ENCODE measurements at regions not wholly inside any gene's neighbourhood (a gene's known extent, or its start where the extent isn't known, plus 50 kb on each side); places are given as distances from the start of the nearest gene placed in this dataset.

GRCh38 chr7:50855526-50855925 lies 72.8 kb upstream of the GRB10 start:
- no peaks in the 10 kb centered on the region for H3K4me1 ChIP-seq (ENCODE audit: insufficient read depth, low read length)
- H3K36me3 Mint-ChIP-seq: no peaks in the 10 kb centered on the region
- DNase-seq: no peak
- H3K27me3 ChIP-seq (ENCODE audit: insufficient read depth, low read length): no peaks in the 10 kb centered on the region
- H3K9me3 ChIP-seq (ENCODE audit: control insufficient read depth in 1 of 2, low read length in 2 of 2): no peaks in the 10 kb centered on the region
- POLR2A ChIA-PET (ENCODE audit: partially characterized antibody): no interaction called here
- intact Hi-C loops (cut with micrococcal nuclease): no loop called here
- no peak overlapping the region for H3K27ac Mint-ChIP-seq
- no peaks in the 10 kb centered on the region for H3K36me3 ChIP-seq (ENCODE audit: insufficient read depth, low read length)
- H3K4me3 ChIP-seq (ENCODE audit: low read length in 2 of 2): no peak overlapping the region
- peaks cover 3 to 7% of the 10 kb centered on the region in 2 donors for H3K27me3 Mint-ChIP-seq
- CTCF ChIA-PET (ENCODE audit: partially characterized antibody): no interaction called here
- H3K4me1 Mint-ChIP-seq: no peaks in the 10 kb centered on the region
- no peak overlapping the region for H3K27ac ChIP-seq (ENCODE audit: low read depth, low read length)
- H3K4me3 Mint-ChIP-seq: no peak overlapping the region
- no peaks in the 10 kb centered on the region for H3K9me3 Mint-ChIP-seq

- Mint-ChIP-seq H3K4me3 (no peak overlapping the region), H3K27me3 (peaks cover 3 to 10% of the 10 kb centered on the region in 2 donors), H3K9me3 (peaks cover 0 to under 1% (median 0%) of the 10 kb centered on the region in 8 donors), H3K27ac (no peak overlapping the region), H3K4me1 (no peaks in the 10 kb centered on the region), H3K36me3 (no peaks in the 10 kb centered on the region)
- no peak overlapping the region for H3K4me3 ChIP-seq (ENCODE audit: low read length in 2 of 2)
- H3K9me3 ChIP-seq (ENCODE audit: control insufficient read depth in 1 of 2, low read length in 2 of 2): no peaks in the 10 kb centered on the region
- intact Hi-C loops (cut with micrococcal nuclease): no loop called here
- no peak overlapping the region for H3K27ac ChIP-seq (ENCODE audit: low read depth, low read length)
- ChIA-PET CTCF (ENCODE audit: partially characterized antibody) (no interaction called here), POLR2A (ENCODE audit: partially characterized antibody) (no interaction called here)
- no peaks in the 10 kb centered on the region for H3K4me1 ChIP-seq (ENCODE audit: insufficient read depth, low read length)
- no peak for DNase-seq
- no peaks in the 10 kb centered on the region for H3K27me3 ChIP-seq (ENCODE audit: insufficient read depth, low read length)
- H3K36me3 ChIP-seq (ENCODE audit: insufficient read depth, low read length): no peaks in the 10 kb centered on the region
Observed at GRCh38 chr7:50854831-50855230, 72.1 kb upstream of the GRB10 start.

- no peaks in the 10 kb centered on the region for H3K4me1 ChIP-seq (ENCODE audit: insufficient read depth, low read length)
- H3K9me3 ChIP-seq (ENCODE audit: control insufficient read depth in 1 of 2, low read length in 2 of 2): no peaks in the 10 kb centered on the region
- ChIA-PET CTCF (ENCODE audit: partially characterized antibody) (no interaction called here), POLR2A (ENCODE audit: partially characterized antibody) (no interaction called here)
- no peak overlapping the region for H3K4me3 ChIP-seq (ENCODE audit: low read length in 2 of 2)
- Mint-ChIP-seq H3K27ac (no peak overlapping the region), H3K4me1 (no peaks in the 10 kb centered on the region), H3K9me3 (peaks cover 0 to 3% (median 0%) of the 10 kb centered on the region in 8 donors), H3K27me3 (peaks cover 2 to 9% of the 10 kb centered on the region in 2 donors), H3K36me3 (no peaks in the 10 kb centered on the region), H3K4me3 (no peak overlapping the region)
- H3K27ac ChIP-seq (ENCODE audit: low read depth, low read length): no peak overlapping the region
- no peaks in the 10 kb centered on the region for H3K27me3 ChIP-seq (ENCODE audit: insufficient read depth, low read length)
- no peaks in the 10 kb centered on the region for H3K36me3 ChIP-seq (ENCODE audit: insufficient read depth, low read length)
- intact Hi-C loops (cut with micrococcal nuclease): no loop called here
- no peak for DNase-seq
Observed at GRCh38 chr7:50854247-50854646, 71.6 kb upstream of the GRB10 start.

GRCh38 chr7:50853311-50853710 lies 70.6 kb upstream of the GRB10 start:
- DNase-seq: no peak
- no peaks in the 10 kb centered on the region for H3K4me1 Mint-ChIP-seq
- Histone ChIP-seq H3K9me3 (ENCODE audit: control insufficient read depth in 1 of 2, low read length in 2 of 2) (no peaks in the 10 kb centered on the region), H3K4me3 (ENCODE audit: low read length in 2 of 2) (no peak overlapping the region), H3K27ac (ENCODE audit: low read depth, low read length) (no peak overlapping the region), H3K4me1 (ENCODE audit: insufficient read depth, low read length) (no peaks in the 10 kb centered on the region), H3K27me3 (ENCODE audit: insufficient read depth, low read length) (no peaks in the 10 kb centered on the region), H3K36me3 (ENCODE audit: insufficient read depth, low read length) (no peaks in the 10 kb centered on the region)
- intact Hi-C loops (cut with micrococcal nuclease): no loop called here
- ChIA-PET CTCF (ENCODE audit: partially characterized antibody) (no interaction called here), POLR2A (ENCODE audit: partially characterized antibody) (no interaction called here)
- H3K4me3 Mint-ChIP-seq: no peak overlapping the region
- no peaks in the 10 kb centered on the region for H3K36me3 Mint-ChIP-seq
- H3K27ac Mint-ChIP-seq: no peak overlapping the region
- peaks cover 0 to 3% (median 0%) of the 10 kb centered on the region in 8 donors for H3K9me3 Mint-ChIP-seq
- peaks cover 0 to 6% of the 10 kb centered on the region in 2 donors for H3K27me3 Mint-ChIP-seq

GRCh38 chr7:50852901-50853300 lies 70.2 kb upstream of the GRB10 start:
- no peak overlapping the region for H3K4me3 ChIP-seq (ENCODE audit: low read length in 2 of 2)
- Mint-ChIP-seq H3K27ac (no peak overlapping the region), H3K4me3 (no peak overlapping the region), H3K4me1 (no peaks in the 10 kb centered on the region), H3K36me3 (no peaks in the 10 kb centered on the region), H3K9me3 (peaks cover 0 to 3% (median 0%) of the 10 kb centered on the region in 8 donors), H3K27me3 (peaks cover 0 to 4% of the 10 kb centered on the region in 2 donors)
- no peaks in the 10 kb centered on the region for H3K36me3 ChIP-seq (ENCODE audit: insufficient read depth, low read length)
- POLR2A ChIA-PET (ENCODE audit: partially characterized antibody): no interaction called here
- H3K4me1 ChIP-seq (ENCODE audit: insufficient read depth, low read length): no peaks in the 10 kb centered on the region
- intact Hi-C loops (cut with micrococcal nuclease): no loop called here
- no peak overlapping the region for H3K27ac ChIP-seq (ENCODE audit: low read depth, low read length)
- no peaks in the 10 kb centered on the region for H3K27me3 ChIP-seq (ENCODE audit: insufficient read depth, low read length)
- H3K9me3 ChIP-seq (ENCODE audit: control insufficient read depth in 1 of 2, low read length in 2 of 2): no peaks in the 10 kb centered on the region
- CTCF ChIA-PET (ENCODE audit: partially characterized antibody): no interaction called here
- no peak for DNase-seq

GRCh38 chr7:50851891-50852290 lies 69.2 kb upstream of the GRB10 start:
- no peak overlapping the region for H3K27ac Mint-ChIP-seq
- intact Hi-C loops (cut with micrococcal nuclease): no loop called here
- no peaks in the 10 kb centered on the region for H3K36me3 Mint-ChIP-seq
- no peak for DNase-seq
- ChIA-PET CTCF (ENCODE audit: partially characterized antibody) (no interaction called here), POLR2A (ENCODE audit: partially characterized antibody) (no interaction called here)
- peaks cover 0 to 4% of the 10 kb centered on the region in 2 donors for H3K27me3 Mint-ChIP-seq
- Histone ChIP-seq H3K36me3 (ENCODE audit: insufficient read depth, low read length) (no peaks in the 10 kb centered on the region), H3K27me3 (ENCODE audit: insufficient read depth, low read length) (no peaks in the 10 kb centered on the region), H3K9me3 (ENCODE audit: control insufficient read depth in 1 of 2, low read length in 2 of 2) (no peaks in the 10 kb centered on the region), H3K27ac (ENCODE audit: low read depth, low read length) (no peak overlapping the region), H3K4me1 (ENCODE audit: insufficient read depth, low read length) (no peaks in the 10 kb centered on the region), H3K4me3 (ENCODE audit: low read length in 2 of 2) (no peak overlapping the region)
- H3K4me1 Mint-ChIP-seq: no peaks in the 10 kb centered on the region
- H3K4me3 Mint-ChIP-seq: no peak overlapping the region
- peaks cover 0 to 3% (median 0%) of the 10 kb centered on the region in 8 donors for H3K9me3 Mint-ChIP-seq

- Histone ChIP-seq H3K36me3 (ENCODE audit: insufficient read depth, low read length) (no peaks in the 10 kb centered on the region), H3K9me3 (ENCODE audit: control insufficient read depth in 1 of 2, low read length in 2 of 2) (no peaks in the 10 kb centered on the region), H3K4me1 (ENCODE audit: insufficient read depth, low read length) (no peaks in the 10 kb centered on the region), H3K27ac (ENCODE audit: low read depth, low read length) (no peak overlapping the region), H3K27me3 (ENCODE audit: insufficient read depth, low read length) (no peaks in the 10 kb centered on the region), H3K4me3 (ENCODE audit: low read length in 2 of 2) (no peak overlapping the region)
- POLR2A ChIA-PET (ENCODE audit: partially characterized antibody): no interaction called here
- Mint-ChIP-seq H3K4me1 (no peaks in the 10 kb centered on the region), H3K36me3 (no peaks in the 10 kb centered on the region), H3K27ac (no peak overlapping the region), H3K4me3 (no peak overlapping the region), H3K27me3 (peaks cover 0 to 4% of the 10 kb centered on the region in 2 donors), H3K9me3 (peaks cover 0 to 3% (median 0%) of the 10 kb centered on the region in 8 donors)
- no peak for DNase-seq
- intact Hi-C loops (cut with micrococcal nuclease): no loop called here
- CTCF ChIA-PET (ENCODE audit: partially characterized antibody): no interaction called here
Observed at GRCh38 chr7:50851451-50851850, 68.8 kb upstream of the GRB10 start.

- Histone ChIP-seq H3K36me3 (ENCODE audit: insufficient read depth, low read length) (no peaks in the 10 kb centered on the region), H3K4me1 (ENCODE audit: insufficient read depth, low read length) (no peaks in the 10 kb centered on the region), H3K27ac (ENCODE audit: low read depth, low read length) (no peak overlapping the region), H3K9me3 (ENCODE audit: control insufficient read depth in 1 of 2, low read length in 2 of 2) (no peaks in the 10 kb centered on the region), H3K27me3 (ENCODE audit: insufficient read depth, low read length) (no peaks in the 10 kb centered on the region), H3K4me3 (ENCODE audit: low read length in 2 of 2) (no peak overlapping the region)
- H3K36me3 Mint-ChIP-seq: no peaks in the 10 kb centered on the region
- intact Hi-C loops (cut with micrococcal nuclease): no loop called here
- POLR2A ChIA-PET (ENCODE audit: partially characterized antibody): no interaction called here
- peaks cover 0 to 4% of the 10 kb centered on the region in 2 donors for H3K27me3 Mint-ChIP-seq
- H3K9me3 Mint-ChIP-seq: peaks cover 0 to 17% (median 10%) of the 10 kb centered on the region in 8 donors
- H3K4me3 Mint-ChIP-seq: no peak overlapping the region
- DNase-seq: no peak
- no peak overlapping the region for H3K27ac Mint-ChIP-seq
- H3K4me1 Mint-ChIP-seq: no peaks in the 10 kb centered on the region
- CTCF ChIA-PET (ENCODE audit: partially characterized antibody): no interaction called here
Observed at GRCh38 chr7:50849991-50850390, 67.3 kb upstream of the GRB10 start.
